Panc1 (cell line): ENCODE measurements at regions not wholly inside any gene's neighbourhood (a gene's known extent, or its start where the extent isn't known, plus 50 kb on each side); places are given as distances from the start of the nearest gene placed in this dataset.

Experiments
- ATAC-seq: fragments of 200-7000 bp; cut with Tn5 transposase; 2 replicates; pipeline ENCODE4 v1.9.1; 2020; ENCODE audit warnings: mild to moderate bottlenecking, moderate library complexity
- BruUV-seq: library from RNA; stranded (reverse); fragments of 400-500 nt; replicated peaks from 2 replicates; lab custom pipeline; 2021; lab: Mats Ljungman, UMichigan
- CTCF ChIA-PET: fragments of 300-600 bp; sonication (Branson Sonifier 250); formaldehyde crosslinking; loops from one replicate; lab custom pipeline; 2022; ENCODE audit warnings: antibody characterized with exemption; lab: Charles Lee
- POLR2A ChIA-PET: fragments of 300-600 bp; sonication (Branson Sonifier 250); formaldehyde crosslinking; loops from one replicate; lab custom pipeline; 2022; ENCODE audit warnings: antibody characterized with exemption; lab: Charles Lee
- DNase-seq: peaks from one replicate; pipeline ENCODE4 v3.0.0-alpha.2; 2010; ENCODE audit warnings: low read depth, low spot score
- H3K27ac ChIP-seq: 2 replicates; pipeline ENCODE4 v1.5.1; 2011; ENCODE audit warnings: mild to moderate bottlenecking, low read length, inconsistent platforms
- H3K27me3 ChIP-seq: fragments of 200-500 bp; sonication (Bioruptor generic); 2 replicates; pipeline ENCODE4 v1.6.0; 2014; ENCODE audit warnings: low read length, inconsistent platforms; ENCODE audit not compliant: control insufficient read depth, insufficient read depth
- H3K36me3 ChIP-seq: fragments of 200-500 bp; sonication (Bioruptor generic); 2 replicates; pipeline ENCODE4 v1.5.1; 2014; ENCODE audit warnings: inconsistent platforms, mild to moderate bottlenecking, low read length, moderate library complexity; ENCODE audit not compliant: control insufficient read depth, insufficient read depth
- H3K4me1 ChIP-seq: 2 replicates; pipeline ENCODE4 v1.5.1; 2011; ENCODE audit warnings: inconsistent platforms, mild to moderate bottlenecking, low read length, moderate library complexity; ENCODE audit not compliant: control insufficient read depth, insufficient read depth
- H3K4me3 ChIP-seq, 2 experiments: 2 replicates each; pipeline ENCODE4 v1.5.1; 2011 to 2012; ENCODE audit warnings: low read depth in 2 of 2, low read length in 2 of 2, mild to moderate bottlenecking in 2 of 2, inconsistent platforms in 1 of 2, moderate library complexity in 1 of 2
- H3K9me3 ChIP-seq: fragments of 200-500 bp; sonication (Bioruptor generic); 2 replicates; pipeline ENCODE4 v1.5.1; 2014; ENCODE audit warnings: low read depth, mild to moderate bottlenecking, inconsistent platforms, low read length, moderate library complexity; ENCODE audit not compliant: control insufficient read depth, insufficient read depth
- CTCF ChIP-seq: fragments of 450-650 bp; IDR thresholded peaks from 2 replicates; pipeline ENCODE4 v1.5.1; 2017; ENCODE audit warnings: mild to moderate bottlenecking
- POLR2AphosphoS5 ChIP-seq: IDR thresholded peaks from 2 replicates; pipeline ENCODE4 v1.6.1; 2012; ENCODE audit warnings: mild to moderate bottlenecking, low read depth, low read length, moderate library complexity
- REST ChIP-seq, 2 experiments: IDR thresholded peaks; 2 replicates each; pipeline ENCODE4 v1.6.1; 2011 to 2012; ENCODE audit warnings: low read depth in 2 of 2, control low read depth in 1 of 2, low read length in 1 of 2, mild to moderate bottlenecking in 1 of 2, moderate library complexity in 1 of 2; ENCODE audit not compliant: insufficient read depth in 1 of 2
- SIN3A ChIP-seq: IDR thresholded peaks from 2 replicates; pipeline ENCODE4 v1.6.1; 2012; ENCODE audit warnings: low read depth, mild to moderate bottlenecking, low read length, moderate library complexity, borderline replicate concordance; ENCODE audit not compliant: insufficient read depth
- TCF7L2 ChIP-seq: IDR thresholded peaks from 2 replicates; pipeline ENCODE4 v1.6.1; 2011; ENCODE audit warnings: mild to moderate bottlenecking, low read depth, low read length, inconsistent platforms
- in situ Hi-C: cut with HindIII; loops from 2 replicates; pipeline ENCODE4 v1.10.0; 2016; ENCODE audit warnings: low sequenced_read_pairs, low pct_unique_long_range_greater_than_20kb
- intact Hi-C: fragments of 100-400 bp; cut with micrococcal nuclease; formaldehyde crosslinking; loops from one replicate; pipeline ENCODE4 v1.10.0; 2022; ENCODE audit not compliant: unreplicated experiment

GRCh38 chrX:103446665-103447302, 70.4 kb downstream of the BEX3 start:
- CTCF ChIA-PET = no interaction called here
- Histone ChIP-seq H3K9me3 (no peaks in the 10 kb centered on the region), H3K4me1 (no peaks in the 10 kb centered on the region), H3K4me3 (no peak overlapping the region), H3K36me3 (no peaks in the 10 kb centered on the region), H3K27ac (no peak overlapping the region), H3K27me3 (no peaks in the 10 kb centered on the region; the same call in 1 of the 2 replicates)
- in situ Hi-C loops (no loop called here), intact Hi-C loops (no loop called here)
- POLR2A ChIA-PET = no interaction called here
- DNase-seq (no peak), ATAC-seq (no peak)
- TF ChIP-seq REST (IDR thresholded peaks at IDR 0.05; ENCODE audit: insufficient read depth in 1 of 2, low read depth in 2 of 2, low read length in 1 of 2) = no peak
- no peak for TF ChIP-seq POLR2AphosphoS5
- TF ChIP-seq SIN3A = no peak
- TF ChIP-seq TCF7L2 = no peak
- TF ChIP-seq CTCF = no peak
- BruUV-seq = no TSS peak
